Activated B cell treated with CpG ODN at 0.5 μM for 24 hours (primary cell): ENCODE measurements at regions not wholly inside any gene's neighbourhood (a gene's known extent, or its start where the extent isn't known, plus 50 kb on each side); places are given as distances from the start of the nearest gene placed in this dataset.

ENCODE experiments used
- ATAC-seq: fragments of 200-7000 bp; cut with Tn5 transposase; one replicate; pipeline ENCODE4 v1.10.0; 2021; ENCODE audit warnings: low read depth, mild to moderate bottlenecking, moderate library complexity
- CTCF ChIA-PET: fragments of 350-600 bp; sonication (Branson Sonifier 250); formaldehyde crosslinking; loops from one replicate; lab custom pipeline; 2021; ENCODE audit warnings: antibody characterized with exemption; lab: Charles Lee
- POLR2A ChIA-PET: fragments of 350-600 bp; sonication (Branson Sonifier 250); formaldehyde crosslinking; loops from one replicate; lab custom pipeline; 2021; ENCODE audit warnings: antibody characterized with exemption; lab: Charles Lee
- DNase-seq: peaks from one replicate; pipeline ENCODE4 v3.0.0; 2022
- H3K27ac Mint-ChIP-seq: one replicate; pipeline ENCODE4 v1.8.0; 2020; ENCODE audit warnings: mixed read lengths
- H3K27me3 Mint-ChIP-seq: one replicate; pipeline ENCODE4 v1.8.0; 2021; ENCODE audit warnings: mixed read lengths
- H3K36me3 Mint-ChIP-seq: one replicate; pipeline ENCODE4 v1.8.0; 2021; ENCODE audit warnings: low read depth, mixed read lengths
- H3K4me1 Mint-ChIP-seq: one replicate; pipeline ENCODE4 v1.8.0; 2021; ENCODE audit warnings: mixed read lengths
- H3K4me3 Mint-ChIP-seq: one replicate; pipeline ENCODE4 v1.8.0; 2020; ENCODE audit warnings: mild to moderate bottlenecking, mixed read lengths
- H3K9me3 Mint-ChIP-seq: one replicate; pipeline ENCODE4 v1.8.0; 2020; ENCODE audit warnings: mixed read lengths
- intact Hi-C: fragments of 100-400 bp; cut with micrococcal nuclease; formaldehyde crosslinking; loops from one replicate; pipeline ENCODE4 v1.15.1; 2024
- TF ChIP-seq, protein P1 (sequence below): fragments of 200-600 bp; IDR thresholded peaks from one replicate; pipeline ENCODE4 v1.8.0; 2022; ENCODE audit warnings: antibody characterized with exemption, mild to moderate bottlenecking

DNA sequence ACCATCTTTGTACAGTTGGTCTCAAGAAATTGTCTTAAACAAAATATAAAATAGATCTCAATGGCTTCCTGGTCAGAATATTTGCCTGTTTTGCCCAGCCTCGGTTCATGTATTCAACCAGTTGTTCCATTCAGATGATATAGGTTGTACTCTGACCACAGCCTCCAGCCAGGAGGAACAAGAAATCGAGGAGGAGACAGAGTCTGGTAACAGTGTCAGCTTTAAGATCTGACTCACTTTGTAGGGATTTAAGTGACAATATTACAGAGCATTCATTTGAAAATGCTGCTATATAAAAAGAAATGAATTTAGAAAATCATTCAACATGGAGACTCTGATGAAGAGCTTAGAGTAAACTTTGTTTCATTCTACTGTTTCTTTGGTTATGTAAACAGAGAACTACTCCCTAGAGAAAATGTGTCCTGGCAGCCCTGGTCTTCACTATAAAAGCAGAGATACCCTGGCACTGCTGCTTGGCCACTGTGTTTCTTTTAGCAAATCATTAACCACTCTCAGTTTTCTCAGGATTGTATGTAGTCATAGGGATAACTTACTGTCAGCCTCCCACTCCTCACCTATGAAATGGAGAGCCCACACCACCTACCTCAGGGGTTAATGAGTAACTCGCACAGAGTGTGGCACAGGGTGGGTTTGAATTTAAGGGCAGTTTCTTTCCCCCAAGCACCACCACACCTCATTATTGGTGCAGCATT lies 53.5 kb downstream of the PAGE2 start:
- Mint-ChIP-seq H3K4me3 (no peak overlapping the region), H3K36me3 (peaks cover 10% of the 10 kb centered on the region), H3K27me3 (no peaks in the 10 kb centered on the region), H3K4me1 (no peaks in the 10 kb centered on the region), H3K27ac (no peak overlapping the region), H3K9me3 (no peaks in the 10 kb centered on the region)
- ChIA-PET CTCF (no interaction called here), POLR2A (no interaction called here)
- intact Hi-C loops = no loop called here
- TF ChIP-seq, protein P1, sequence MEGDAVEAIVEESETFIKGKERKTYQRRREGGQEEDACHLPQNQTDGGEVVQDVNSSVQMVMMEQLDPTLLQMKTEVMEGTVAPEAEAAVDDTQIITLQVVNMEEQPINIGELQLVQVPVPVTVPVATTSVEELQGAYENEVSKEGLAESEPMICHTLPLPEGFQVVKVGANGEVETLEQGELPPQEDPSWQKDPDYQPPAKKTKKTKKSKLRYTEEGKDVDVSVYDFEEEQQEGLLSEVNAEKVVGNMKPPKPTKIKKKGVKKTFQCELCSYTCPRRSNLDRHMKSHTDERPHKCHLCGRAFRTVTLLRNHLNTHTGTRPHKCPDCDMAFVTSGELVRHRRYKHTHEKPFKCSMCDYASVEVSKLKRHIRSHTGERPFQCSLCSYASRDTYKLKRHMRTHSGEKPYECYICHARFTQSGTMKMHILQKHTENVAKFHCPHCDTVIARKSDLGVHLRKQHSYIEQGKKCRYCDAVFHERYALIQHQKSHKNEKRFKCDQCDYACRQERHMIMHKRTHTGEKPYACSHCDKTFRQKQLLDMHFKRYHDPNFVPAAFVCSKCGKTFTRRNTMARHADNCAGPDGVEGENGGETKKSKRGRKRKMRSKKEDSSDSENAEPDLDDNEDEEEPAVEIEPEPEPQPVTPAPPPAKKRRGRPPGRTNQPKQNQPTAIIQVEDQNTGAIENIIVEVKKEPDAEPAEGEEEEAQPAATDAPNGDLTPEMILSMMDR = no peak
- DNase-seq (no peak), ATAC-seq (no peak)

DNA sequence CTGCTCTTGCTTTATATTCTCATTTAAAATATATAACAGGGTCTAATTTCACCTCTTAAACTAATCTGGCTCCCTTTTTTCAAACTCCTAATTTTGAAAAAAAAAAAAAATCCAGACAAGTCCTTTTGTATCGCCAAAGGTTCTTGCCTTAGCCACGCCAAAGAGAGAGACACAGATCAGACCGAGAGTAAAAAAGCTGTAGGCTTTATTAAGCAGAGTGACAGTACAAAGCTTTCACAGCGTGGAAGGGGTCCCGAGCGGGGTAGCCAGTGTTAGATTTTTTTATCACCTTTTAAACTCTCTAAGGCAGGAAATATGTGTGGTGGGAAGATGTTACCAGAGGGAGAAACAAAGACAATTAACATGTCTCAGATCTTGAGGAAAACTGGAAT lies 54.1 kb downstream of the PAGE2 start:
- Mint-ChIP-seq H3K27ac (no peak overlapping the region), H3K9me3 (no peaks in the 10 kb centered on the region), H3K36me3 (peaks cover 10% of the 10 kb centered on the region), H3K4me3 (no peak overlapping the region), H3K4me1 (no peaks in the 10 kb centered on the region), H3K27me3 (no peaks in the 10 kb centered on the region)
- ATAC-seq (no peak), DNase-seq (no peak)
- TF ChIP-seq, protein P1 = no peak
- intact Hi-C loops = no loop called here
- CTCF ChIA-PET = no interaction called here
- POLR2A ChIA-PET = no interaction called here

DNA sequence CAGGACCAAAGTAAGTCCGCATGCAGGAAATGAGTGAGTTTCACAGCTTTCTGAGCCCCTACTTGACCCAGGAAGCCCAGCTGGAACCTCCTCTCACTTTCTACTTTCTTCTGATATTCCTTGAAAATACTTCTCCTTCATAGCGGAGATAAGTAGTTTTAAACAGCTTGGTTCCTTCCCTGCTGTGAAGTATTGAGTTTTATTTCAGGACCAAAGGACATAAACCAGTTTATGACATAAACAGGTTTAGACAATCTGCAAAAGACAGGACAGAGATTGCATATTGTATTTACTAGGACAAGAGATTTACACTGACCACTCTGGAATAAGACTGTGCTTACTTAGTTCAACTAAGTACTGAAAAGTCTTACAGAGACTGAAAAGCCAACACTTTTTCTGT lies 54.8 kb downstream of the PAGE2 start:
- intact Hi-C loops = no loop called here
- Mint-ChIP-seq H3K27me3 (no peaks in the 10 kb centered on the region), H3K4me3 (no peak overlapping the region), H3K36me3 (peaks cover 10% of the 10 kb centered on the region), H3K4me1 (no peaks in the 10 kb centered on the region), H3K9me3 (no peaks in the 10 kb centered on the region), H3K27ac (no peak overlapping the region)
- ChIA-PET CTCF (no interaction called here), POLR2A (no interaction called here)
- no peak for ATAC-seq
- DNase-seq = no peak
- TF ChIP-seq, protein P1 = no peak

DNA sequence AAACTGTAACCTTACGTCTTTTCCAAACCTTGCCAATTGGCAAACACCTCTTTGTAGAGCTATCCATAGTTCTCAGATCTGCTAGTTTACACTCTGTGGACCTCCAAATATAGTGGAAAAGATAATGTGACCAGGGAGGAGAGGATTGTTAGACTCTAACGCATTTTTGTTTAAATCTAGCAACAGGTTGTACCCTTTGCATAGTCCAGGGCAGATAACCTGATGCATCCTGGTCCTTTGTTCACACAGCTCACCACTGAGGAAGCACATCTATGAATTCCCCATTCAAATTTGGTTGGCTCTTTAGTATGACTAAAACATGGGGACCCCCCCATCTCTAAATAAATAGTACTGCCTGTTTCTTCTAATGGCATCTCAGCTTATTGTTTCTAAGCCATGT lies 55.9 kb downstream of the PAGE2 start:
- POLR2A ChIA-PET = no interaction called here
- H3K9me3 Mint-ChIP-seq = no peaks in the 10 kb centered on the region
- ATAC-seq (no peak), DNase-seq (no peak)
- no peak overlapping the region for H3K4me3 Mint-ChIP-seq
- CTCF ChIA-PET = no interaction called here
- TF ChIP-seq, protein P1 = no peak
- no peaks in the 10 kb centered on the region for H3K27me3 Mint-ChIP-seq
- H3K4me1 Mint-ChIP-seq = no peaks in the 10 kb centered on the region
- H3K36me3 Mint-ChIP-seq = peaks cover 10% of the 10 kb centered on the region
- no peak overlapping the region for H3K27ac Mint-ChIP-seq
- intact Hi-C loops = no loop called here

DNA sequence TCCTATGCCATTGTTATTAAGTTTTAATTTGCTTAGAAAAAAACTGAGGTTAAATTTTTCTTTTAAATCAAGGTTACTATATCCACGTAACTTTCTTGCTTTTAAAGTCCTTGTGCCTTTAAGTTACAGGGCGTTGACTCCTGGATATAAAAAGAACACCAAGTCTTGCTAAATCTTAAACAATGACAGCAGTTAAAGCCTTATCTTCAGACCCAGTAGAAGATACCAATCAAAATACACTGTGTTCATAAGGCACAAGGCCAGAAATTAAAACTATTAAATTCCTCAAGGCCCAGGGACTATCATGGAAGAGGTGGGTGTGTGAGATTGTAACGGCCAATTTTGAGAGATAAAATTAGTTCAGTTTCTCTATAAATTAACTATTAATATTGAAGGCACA lies 60.4 kb downstream of the PAGE2 start:
- Mint-ChIP-seq H3K27ac (no peak overlapping the region), H3K9me3 (no peaks in the 10 kb centered on the region), H3K4me3 (no peak overlapping the region), H3K36me3 (peaks cover 3% of the 10 kb centered on the region), H3K4me1 (no peaks in the 10 kb centered on the region), H3K27me3 (no peaks in the 10 kb centered on the region)
- TF ChIP-seq, protein P1 = no peak
- DNase-seq = no peak
- intact Hi-C loops = no loop called here
- ChIA-PET POLR2A (no interaction called here), CTCF (no interaction called here)
- no peak for ATAC-seq
